GM12878 (cell line): ENCODE measurements at regions not wholly inside any gene's neighbourhood (a gene's known extent, or its start where the extent isn't known, plus 50 kb on each side); places are given as distances from the start of the nearest gene placed in this dataset.

Experiments
- ATAC-seq: fragments of 200-7000 bp; cut with Tn5 transposase; 3 replicates; pipeline ENCODE4 v1.9.1; 2020; ENCODE audit warnings: mild to moderate bottlenecking, moderate library complexity
- BruUV-seq: library from RNA; stranded (reverse); fragments of 400-500 nt; replicated peaks from 2 replicates; lab custom pipeline; 2021; lab: Mats Ljungman, UMichigan
- CTCF ChIA-PET: fragments of 300-600 bp; sonication (Branson Sonifier 250); formaldehyde crosslinking; extraction: SDS; loops from one replicate; lab custom pipeline; 2021; ENCODE audit warnings: inconsistent platforms; lab: Yijun Ruan, JAX
- POLR2A ChIA-PET: fragments of 350-600 bp; formaldehyde crosslinking; extraction: SDS; loops from one replicate; lab custom pipeline; 2021; ENCODE audit warnings: inconsistent platforms; lab: Charles Lee
- RAD21 ChIA-PET: fragments of 300-600 bp; sonication (Branson Sonifier 250); formaldehyde crosslinking; loops from one replicate; lab custom pipeline; 2023; ENCODE audit warnings: antibody characterized with exemption; ENCODE audit not compliant: unreplicated experiment; lab: Charles Lee
- SMC1A ChIA-PET: fragments of 300-600 bp; sonication (Branson Sonifier 250); formaldehyde crosslinking; loops from one replicate; lab custom pipeline; 2023; ENCODE audit not compliant: unreplicated experiment, uncharacterized antibody; lab: Charles Lee
- DNase-seq: peaks from one replicate; pipeline ENCODE4 v3.0.0-alpha.2; 2011; ENCODE audit warnings: low read depth, low spot score
- FAIRE-seq: peaks from 3 replicates; lab custom pipeline; 2011; peaks lifted over from hg19 to GRCh38; lab: Jason Lieb, UNC
- H2AFZ ChIP-seq: 2 replicates; pipeline ENCODE4 v1.6.0; 2011; ENCODE audit warnings: low read depth, low read length, control low read depth; ENCODE audit not compliant: control insufficient read depth
- H3K27ac ChIP-seq: 2 replicates; pipeline ENCODE4 v1.5.1; 2011; ENCODE audit warnings: control low read depth; ENCODE audit not compliant: control insufficient read depth, insufficient read depth
- H3K27me3 ChIP-seq, 2 experiments: replicated peaks in 1 of 2; 2 replicates each; pipeline versions ENCODE4 v1.6.0 to v1.6.1; 2011; ENCODE audit warnings: low read length in 1 of 2; ENCODE audit not compliant: control insufficient read depth in 2 of 2, insufficient read depth in 2 of 2
- H3K36me3 ChIP-seq, 2 experiments: 2 replicates each; pipeline ENCODE4 v1.5.1; 2011; ENCODE audit warnings: low read length in 1 of 2; ENCODE audit not compliant: control insufficient read depth in 2 of 2, insufficient read depth in 2 of 2
- H3K4me1 ChIP-seq: 2 replicates; pipeline ENCODE4 v1.6.1; 2011; ENCODE audit warnings: mild to moderate bottlenecking, low read length, moderate library complexity, mixed read lengths; ENCODE audit not compliant: control insufficient read depth, insufficient read depth
- H3K4me2 ChIP-seq: 2 replicates; pipeline ENCODE4 v1.6.0; 2011; ENCODE audit warnings: control low read depth; ENCODE audit not compliant: control insufficient read depth, insufficient read depth
- H3K4me3 ChIP-seq: fragments of 200-600 bp; sonication (generic); 2 replicates; pipeline ENCODE4 v1.5.1; 2016
- H3K79me2 ChIP-seq: 2 replicates; pipeline ENCODE4 v1.6.0; 2011; ENCODE audit warnings: low read length; ENCODE audit not compliant: control insufficient read depth, insufficient read depth
- H3K9ac ChIP-seq: 2 replicates; pipeline ENCODE4 v1.8.0; 2011; ENCODE audit warnings: low read length, control low read depth, mixed read lengths; ENCODE audit not compliant: control insufficient read depth, insufficient read depth
- H3K9me3 ChIP-seq: replicated peaks from 3 replicates; pipeline ENCODE4 v1.5.1; 2011; ENCODE audit warnings: mild to moderate bottlenecking, low read length; ENCODE audit not compliant: control insufficient read depth, insufficient read depth
- H4K20me1 ChIP-seq: 2 replicates; pipeline ENCODE4 v1.6.0; 2011; ENCODE audit not compliant: control insufficient read depth, insufficient read depth
- FOXK2 ChIP-seq: fragments of 450-650 bp; IDR thresholded peaks from 2 replicates; pipeline ENCODE4 v1.6.1; 2017; ENCODE audit warnings: mild to moderate bottlenecking, moderate library complexity
- POLR2A ChIP-seq: IDR thresholded peaks from 2 replicates; pipeline ENCODE4 v1.6.1; 2011; ENCODE audit warnings: low read depth, mild to moderate bottlenecking, low read length
- SREBF2 ChIP-seq: IDR thresholded peaks from 2 replicates; pipeline ENCODE4 v1.6.1; 2012; ENCODE audit warnings: mild to moderate bottlenecking, low read length
- ZNF24 ChIP-seq: fragments of 450-650 bp; IDR thresholded peaks from 2 replicates; pipeline ENCODE4 v1.6.1; 2017; ENCODE audit warnings: antibody characterized with exemption, mild to moderate bottlenecking
- ZNF687 ChIP-seq: fragments of 450-650 bp; IDR thresholded peaks from 2 replicates; pipeline ENCODE4 v1.6.1; 2017; ENCODE audit warnings: mild to moderate bottlenecking, moderate library complexity
- ZZZ3 ChIP-seq: IDR thresholded peaks from 2 replicates; pipeline ENCODE4 v1.6.1; 2011; ENCODE audit warnings: low read depth; ENCODE audit not compliant: control insufficient read depth, insufficient read length
- WGBS: methylation state at CpG from one replicate; pipeline ENCODE4 v1.1.6; 2016; ENCODE audit warnings: low lambda C conversion rate; ENCODE audit not compliant: insufficient replicate concordance, insufficient coverage; ENCODE audit errors: missing lambda C conversion rate; 5-methylcytosine and 5-hydroxymethylcytosine counted together
- in situ Hi-C: fragments of 300-500 bp; cut with MboI; formaldehyde crosslinking; loops from 9 replicates; pipeline ENCODE4 v1.14.3; 2018; ENCODE audit warnings: mixed read lengths
- intact Hi-C: fragments of 100-400 bp; cut with micrococcal nuclease; formaldehyde crosslinking; loops from one replicate; pipeline ENCODE4 v1.14.2; 2022; ENCODE audit not compliant: unreplicated experiment

GRCh38 chr21:41613533-41613909, 105.6 kb upstream of the TMPRSS2 start:
- no peaks in the 10 kb centered on the region for H3K4me1 ChIP-seq
- H3K79me2 ChIP-seq = no peaks in the 10 kb centered on the region
- H4K20me1 ChIP-seq = no peaks in the 10 kb centered on the region
- intact Hi-C loops = loop anchor here (5.0 kb wide), 1 partner anchor 331 kb away; no protein-coding TSS in a partner anchor
- ChIA-PET SMC1A (interaction anchor here (0.6 to 3.2 kb wide), 6 partner anchors 31 to 504 kb away, joined by 3 to 16 read pairs (median 8); no protein-coding TSS in a partner anchor), CTCF (interaction anchor here (0.8 to 4.1 kb wide), 13 partner anchors 10 to 504 kb away, joined by 3 to 42 read pairs (median 11); no protein-coding TSS in a partner anchor), POLR2A (no interaction called here)
- 60% methylated on average over 19 of the region's 19 CpGs for WGBS
- no peak overlapping the region for H3K4me3 ChIP-seq
- FAIRE-seq = no peak
- H3K4me2 ChIP-seq = no peak overlapping the region
- no peaks in the 10 kb centered on the region for H3K27me3 ChIP-seq
- H3K27ac ChIP-seq = no peak overlapping the region
- H3K9me3 ChIP-seq = no peaks in the 10 kb centered on the region
- no peak for ATAC-seq
- H3K36me3 ChIP-seq = no peaks in the 10 kb centered on the region
- TF ChIP-seq ZZZ3 (no peak), SREBF2 (no peak), ZNF24 (no peak), POLR2A (no peak), ZNF687 (no peak), FOXK2 (no peak)
- TF ChIP-seq, all 136 proteins: peak for 0
- RAD21 ChIA-PET = interaction anchor here (0.6 to 2.7 kb wide), 11 partner anchors 28 to 504 kb away, joined by 3 to 29 read pairs (median 7); partner anchors contain the start of gene RIPK4
- BruUV-seq = no TSS peak
- DNase-seq = no peak
- Histone ChIP-seq H3K9ac (no peak overlapping the region), H2AFZ (no peak overlapping the region)
- in situ Hi-C loops = loop anchor here (5.0 kb wide), 1 partner anchor 499 kb away; no protein-coding TSS in a partner anchor
